Stimulated activated CD8-positive, alpha-beta memory T cell treated with anti-CD3 and anti-CD28 coated beads, Interleukin-4, amount 100 ng/mL, for 1 hour (primary cell): ENCODE measurements at regions not wholly inside any gene's neighbourhood (a gene's known extent, or its start where the extent isn't known, plus 50 kb on each side); places are given as distances from the start of the nearest gene placed in this dataset.
A peak's percentile ranks its signal among the peaks of the same experiment; 100 is the strongest.
"Not testable (repeated sequence)": the region's sequence is repeated elsewhere in the genome, so short reads cannot be mapped to it uniquely, and the experiment has no call there.

ENCODE experiments used
- DNase-seq, 2 donors: peaks; one replicate each; pipeline ENCODE4 v3.0.0-alpha.2; 2020; ENCODE audit warnings: low read depth in 2 of 2, low spot score in 1 of 2

DNA sequence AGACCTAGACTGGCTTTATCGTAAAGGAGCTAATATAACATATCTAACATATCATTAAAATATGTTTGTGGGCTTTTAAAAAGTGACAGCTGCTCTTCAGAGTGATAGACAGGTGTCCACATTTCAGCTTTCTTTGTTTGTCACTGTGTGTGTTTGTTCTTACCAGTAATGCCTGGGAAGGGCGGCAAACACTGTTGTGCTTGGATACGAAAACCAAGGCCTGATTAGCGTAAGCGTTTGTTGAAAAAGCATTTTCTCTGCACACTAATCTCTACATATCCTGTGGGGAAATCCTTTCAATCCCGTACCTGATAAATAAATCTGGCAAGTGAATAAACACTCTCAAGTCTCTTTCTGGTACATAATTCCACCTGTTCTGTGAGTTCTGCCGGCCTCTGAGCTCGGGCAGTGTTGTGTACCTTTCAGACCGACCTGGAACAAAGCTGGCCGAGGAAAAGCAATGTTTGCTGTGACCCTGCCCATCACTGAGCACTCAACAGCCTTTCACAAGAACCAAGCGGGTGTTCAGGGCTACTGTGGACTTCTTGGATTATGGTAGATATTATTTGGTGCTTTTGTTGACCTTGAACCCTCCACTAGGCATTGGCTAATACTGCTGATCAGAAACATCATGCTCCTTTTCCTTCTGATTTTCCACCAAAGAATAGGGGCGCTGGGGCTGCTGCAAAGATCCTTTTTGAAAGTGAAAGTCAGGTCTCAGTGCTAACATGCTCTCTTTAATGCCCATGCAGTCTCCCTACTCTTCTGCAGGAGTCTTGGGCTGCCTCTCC, 100.4 kb downstream of the CD83 start:
- no peak for DNase-seq

- DNase-seq = no peak
These were observed 100.9 kb downstream of the CD83 start for GRCh38 chr6:14218519-14218800.

GRCh38 chr6:14221564-14222279, 104.2 kb downstream of the CD83 start:
- DNase-seq = no peak

DNA sequence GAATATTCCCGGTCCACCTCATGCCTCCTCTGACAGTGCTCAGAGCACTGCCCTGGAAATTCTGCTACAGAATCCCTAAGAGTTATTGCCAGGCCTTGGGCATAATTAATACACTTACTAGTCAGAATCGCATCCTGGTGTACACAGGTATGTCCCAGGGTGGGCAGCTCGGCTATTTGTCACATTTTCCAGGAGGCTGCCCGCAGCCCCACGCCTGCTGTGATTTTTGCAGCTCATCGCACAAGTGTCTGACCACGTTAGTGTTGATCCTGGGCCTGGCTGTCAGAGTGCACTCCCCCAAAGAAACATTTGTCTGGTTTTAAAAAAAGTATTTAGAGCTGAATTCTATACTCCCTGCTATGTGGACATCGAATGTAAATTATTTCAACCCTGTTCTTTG, 105.4 kb downstream of the CD83 start:
- no peak for DNase-seq

GRCh38 chr6:14224359-14225103, 107.0 kb downstream of the CD83 start:
- no peak for DNase-seq

GRCh38 chr6:14226051-14226660, 108.6 kb downstream of the CD83 start:
- DNase-seq = no peak

GRCh38 chr6:14228571-14228970, 111.0 kb downstream of the CD83 start:
- peak in 1 of 2 donors; percentile 3 for DNase-seq

DNA sequence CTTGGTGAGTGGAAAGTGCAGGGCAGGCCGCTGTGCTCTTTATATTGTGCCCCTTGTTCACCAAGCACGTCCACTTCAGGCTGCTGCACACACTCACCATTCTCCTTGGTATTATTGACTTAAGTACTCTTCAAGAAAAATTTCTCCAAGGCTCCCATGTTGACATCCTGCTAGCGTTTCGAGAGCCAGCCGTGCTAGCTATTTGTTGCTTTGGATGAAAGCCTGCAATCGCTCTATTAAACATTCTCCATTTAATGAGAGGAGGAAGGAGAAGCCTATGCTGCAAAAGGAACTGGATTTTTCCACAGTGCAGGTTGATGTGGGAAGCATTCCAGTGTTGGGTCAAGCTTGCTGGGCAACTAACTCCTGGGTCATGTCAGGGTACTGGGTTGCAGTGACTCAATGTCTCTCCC, 113.5 kb downstream of the CD83 start:
- DNase-seq = no peak

DNA sequence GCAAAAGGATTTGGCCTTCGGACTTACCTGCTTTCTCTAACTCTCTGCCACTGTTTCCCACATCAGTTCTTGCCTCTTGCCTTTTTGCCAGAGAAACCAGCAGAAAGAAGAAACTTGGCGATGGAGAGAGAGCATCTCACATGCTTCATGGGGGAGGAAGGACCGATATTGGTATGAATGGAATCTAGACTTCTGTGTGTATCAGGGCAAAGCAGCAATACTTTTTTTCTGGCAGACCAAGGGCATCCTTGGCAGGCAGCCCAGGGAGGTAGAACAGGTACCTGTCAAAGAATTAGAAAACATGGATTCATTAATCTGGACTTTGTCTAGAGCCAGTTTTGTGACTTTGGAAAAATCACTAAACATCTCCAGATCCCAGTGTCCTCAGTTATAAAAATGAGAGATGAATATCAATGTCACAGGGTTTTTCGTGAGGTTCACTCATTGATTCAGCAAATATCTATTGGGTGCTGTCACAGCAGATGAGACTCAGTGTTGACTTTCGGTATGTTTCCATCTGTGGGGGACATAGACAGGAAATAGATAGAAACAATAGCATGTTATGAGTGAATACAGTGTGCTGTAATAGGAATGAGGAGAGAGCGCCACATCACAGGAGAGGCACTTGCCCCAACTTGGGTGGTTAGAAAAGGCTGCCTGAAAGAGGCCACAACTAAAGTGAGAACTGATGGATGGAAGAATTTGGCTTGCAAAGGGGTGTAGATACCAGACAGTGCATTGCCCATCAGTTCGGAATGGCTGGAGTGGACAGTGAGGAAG, 114.1 kb downstream of the CD83 start:
- no peak for DNase-seq

DNA sequence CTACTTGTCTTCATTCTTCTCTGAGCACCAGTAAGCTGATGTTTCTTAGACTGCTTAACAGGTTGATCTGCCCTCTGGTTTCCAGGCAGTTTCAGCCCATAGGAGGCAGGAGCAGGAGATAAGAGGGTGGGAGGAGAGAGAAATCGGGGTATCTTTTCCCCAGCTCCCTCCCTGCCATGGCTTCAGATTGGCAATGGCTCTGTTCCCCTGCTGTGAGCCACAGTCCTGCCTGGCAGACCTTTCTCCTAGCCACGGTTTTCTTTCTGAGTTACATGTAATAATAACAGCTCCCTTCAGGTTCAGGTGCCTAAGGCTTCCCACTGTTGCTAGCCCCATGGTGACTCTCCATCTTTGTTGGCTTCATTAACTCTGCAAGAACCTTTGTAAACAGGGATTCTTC, 115.3 kb downstream of the CD83 start:
- no peak for DNase-seq

DNA sequence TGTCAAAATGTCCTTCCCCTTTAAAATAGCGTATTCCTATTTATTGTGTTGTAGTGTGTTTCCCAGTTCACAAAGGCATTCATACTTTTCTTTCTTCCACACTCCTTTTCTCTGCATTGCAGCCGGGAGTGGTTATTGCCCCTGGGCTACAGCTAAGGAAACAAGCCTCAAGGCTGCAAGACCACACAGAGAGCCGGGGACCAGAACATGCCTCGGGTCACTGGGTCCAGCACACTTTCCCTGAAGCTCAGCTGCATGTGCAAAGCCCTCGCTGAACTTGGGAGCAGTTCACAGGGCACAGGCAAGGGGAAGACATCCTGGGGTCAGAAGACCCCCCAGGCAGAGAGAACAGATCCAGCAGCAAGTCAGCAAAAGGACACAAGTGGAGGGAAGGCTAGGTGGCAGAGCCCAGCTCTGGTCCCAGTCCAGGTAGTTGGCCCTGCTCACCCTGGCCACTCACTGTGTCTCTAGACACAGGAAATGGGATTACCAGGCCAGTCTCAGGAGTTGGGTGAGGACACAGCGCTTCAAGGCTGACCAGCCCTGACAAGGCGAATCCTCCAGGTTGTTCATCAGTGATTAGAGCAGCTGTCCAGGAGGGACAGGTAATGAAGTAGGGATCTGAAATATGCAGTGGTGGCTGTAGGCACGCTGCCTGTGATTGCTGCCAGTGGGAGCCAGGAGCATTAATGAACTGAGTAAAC, 118.2 kb downstream of the CD83 start:
- DNase-seq = no peak

DNA sequence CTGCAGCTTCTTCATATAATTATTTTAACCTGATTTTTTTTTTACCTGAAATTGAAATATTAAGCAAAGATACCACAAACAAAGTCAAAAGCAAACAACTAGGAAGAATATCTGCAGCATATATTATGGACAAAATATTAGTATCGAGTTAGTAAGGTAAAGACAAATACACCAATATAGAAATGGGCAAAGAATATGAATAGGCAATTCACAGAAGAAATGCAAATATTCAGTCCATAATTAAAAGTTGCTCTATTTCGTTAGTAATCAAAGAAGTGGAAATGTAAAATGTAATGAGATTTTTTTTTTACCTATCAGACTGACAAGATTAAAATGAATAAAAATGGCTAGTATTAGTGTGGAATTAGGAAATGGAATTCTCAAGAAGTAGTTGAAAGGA, 121.5 kb downstream of the CD83 start:
- DNase-seq = no peak

- DNase-seq = no peak
These were observed 123.0 kb downstream of the CD83 start for GRCh38 chr6:14240411-14241166.

DNA sequence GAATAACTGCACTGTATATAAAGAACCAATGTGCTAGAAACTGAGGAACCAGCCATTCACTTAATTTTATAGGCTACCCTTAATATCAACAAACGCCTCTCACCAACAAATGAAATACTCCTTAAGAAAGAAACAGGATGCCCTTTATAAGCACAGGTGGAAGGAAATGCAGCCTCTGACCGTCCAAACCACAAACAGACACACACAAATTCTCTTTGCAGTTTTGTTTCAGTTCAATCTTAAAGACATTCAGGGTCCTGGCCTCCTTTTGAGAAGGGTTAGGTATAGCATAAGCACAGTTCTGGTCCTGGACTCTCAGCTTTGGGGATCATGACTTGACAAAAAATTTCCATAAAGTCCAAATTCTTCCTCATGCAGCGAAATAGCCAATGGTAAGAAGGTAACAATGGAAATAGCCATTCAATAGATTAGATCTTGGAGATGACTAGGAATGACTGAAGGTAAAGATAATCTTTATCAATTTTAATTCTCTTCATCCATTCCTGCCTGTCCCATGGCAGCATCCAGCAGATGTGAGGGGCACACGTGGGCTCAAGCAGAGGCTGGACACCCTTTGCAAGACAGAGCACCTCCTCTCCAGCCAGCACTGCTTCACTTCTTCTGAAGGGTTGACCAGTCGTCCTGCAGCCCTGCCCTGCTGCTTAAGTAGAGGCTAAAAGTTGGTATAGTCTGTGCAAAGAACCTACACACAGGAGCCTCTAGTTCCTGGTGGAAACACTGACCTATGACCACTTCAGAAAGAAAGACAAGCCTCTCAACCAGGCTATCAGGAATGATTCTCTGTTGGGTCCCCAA, 123.9 kb downstream of the CD83 start:
- DNase-seq = no peak

DNA sequence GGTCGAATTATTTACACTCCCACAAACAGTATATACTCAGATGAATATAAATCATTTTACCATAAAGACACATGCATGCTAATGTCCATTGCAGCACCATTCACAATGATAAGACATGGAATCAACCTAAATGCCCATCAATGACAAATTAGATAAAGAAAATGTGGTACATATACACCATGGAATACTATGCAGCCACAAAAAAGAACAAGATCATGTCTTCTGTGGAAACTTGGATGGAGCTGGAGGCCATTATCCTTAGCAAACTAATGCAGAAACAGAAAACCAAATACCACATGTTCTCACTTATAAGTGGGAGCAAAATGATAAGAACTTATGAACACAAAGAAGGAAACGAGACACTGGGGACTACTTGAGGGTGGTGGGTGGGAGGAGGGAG, 125.3 kb downstream of the CD83 start:
- not testable (repeated sequence) for DNase-seq

DNA sequence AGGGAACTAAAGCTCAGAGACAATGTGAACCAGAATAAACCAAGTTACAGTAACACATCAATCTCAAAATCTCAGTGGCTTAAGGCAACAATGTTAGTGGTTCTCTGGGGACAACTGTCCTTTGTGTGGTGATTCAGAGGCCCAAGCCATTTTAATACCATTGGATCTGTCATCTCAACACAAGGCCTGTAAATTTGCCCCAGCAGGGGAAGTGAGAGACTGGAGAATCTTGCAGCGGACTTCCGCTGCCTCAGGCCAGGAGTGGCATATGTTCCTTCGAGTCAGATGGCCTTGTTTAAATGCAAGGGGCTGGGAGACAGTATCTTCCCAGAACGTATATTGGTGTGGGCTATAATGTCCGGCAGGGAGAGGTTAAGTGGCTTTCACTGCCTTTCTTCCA, 126.0 kb downstream of the CD83 start:
- no peak for DNase-seq

- no peak for DNase-seq
These were observed 129.3 kb downstream of the CD83 start for GRCh38 chr6:14246876-14247275.

DNA sequence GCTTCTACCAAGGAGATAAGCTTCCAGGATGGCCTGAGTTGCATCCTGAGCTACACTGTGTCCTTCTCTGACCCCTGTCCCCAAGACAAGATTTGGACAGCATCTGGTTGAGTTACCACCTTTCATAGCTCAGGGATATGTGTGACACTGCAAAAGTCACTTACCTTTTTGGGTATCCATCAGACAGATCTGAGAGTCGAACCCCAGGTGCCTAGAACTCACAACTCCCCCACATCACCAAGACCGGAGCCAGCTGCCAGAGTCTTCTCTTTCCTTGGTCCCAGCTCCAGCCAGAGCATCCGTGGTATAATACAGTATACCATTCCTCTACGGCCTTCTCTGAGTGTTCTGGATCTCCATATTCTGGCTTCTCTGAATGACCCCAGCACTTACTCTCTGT, 133.0 kb downstream of the CD83 start:
- DNase-seq = no peak
